Osteocyte (in vitro differentiated cells): ENCODE measurements at regions not wholly inside any gene's neighbourhood (a gene's known extent, or its start where the extent isn't known, plus 50 kb on each side); places are given as distances from the start of the nearest gene placed in this dataset.

Experiments used
- DNase-seq: peaks from one replicate; pipeline ENCODE4 v3.0.0; 2021; ENCODE audit warnings: mixed read lengths; ENCODE audit not compliant: unreplicated experiment; ENCODE audit errors: extremely low spot score
- H3K27ac Mint-ChIP-seq: one replicate; pipeline ENCODE4 v1.8.0; 2021; ENCODE audit warnings: mild to moderate bottlenecking, mixed read lengths; ENCODE audit not compliant: unreplicated experiment
- H3K27me3 Mint-ChIP-seq: one replicate; pipeline ENCODE4 v1.8.0; 2021; ENCODE audit warnings: mixed read lengths; ENCODE audit not compliant: unreplicated experiment
- H3K36me3 Mint-ChIP-seq: one replicate; pipeline ENCODE4 v1.8.0; 2021; ENCODE audit warnings: mixed read lengths; ENCODE audit not compliant: unreplicated experiment
- H3K4me1 Mint-ChIP-seq: one replicate; pipeline ENCODE4 v1.8.0; 2021; ENCODE audit warnings: mixed read lengths; ENCODE audit not compliant: unreplicated experiment
- H3K4me3 Mint-ChIP-seq: one replicate; pipeline ENCODE4 v1.8.0; 2021; ENCODE audit warnings: mild to moderate bottlenecking, moderate library complexity, mixed read lengths; ENCODE audit not compliant: unreplicated experiment
- H3K9me3 Mint-ChIP-seq: one replicate; pipeline ENCODE4 v1.8.0; 2021; ENCODE audit warnings: mixed read lengths; ENCODE audit not compliant: unreplicated experiment
- CTCF ChIP-seq: fragments of 200-600 bp; sonication (generic); IDR thresholded peaks from 2 replicates; pipeline ENCODE4 v1.5.0; 2021; ENCODE audit warnings: antibody characterized with exemption, mild to moderate bottlenecking, moderate library complexity

- Mint-ChIP-seq H3K9me3 (peaks cover 6% of the 10 kb centered on the region), H3K36me3 (peaks cover 5% of the 10 kb centered on the region), H3K27me3 (no peaks in the 10 kb centered on the region), H3K27ac (no peak overlapping the region), H3K4me1 (peaks cover 3% of the 10 kb centered on the region), H3K4me3 (no peak overlapping the region)
- no peak for TF ChIP-seq CTCF
- no peak for DNase-seq
Observed at GRCh38 chr5:109258755-109259154, 151.0 kb downstream of the PJA2 start.

- Mint-ChIP-seq H3K4me3 (no peak overlapping the region), H3K27ac (no peak overlapping the region), H3K27me3 (no peaks in the 10 kb centered on the region), H3K4me1 (peaks cover 7% of the 10 kb centered on the region), H3K9me3 (peaks cover 6% of the 10 kb centered on the region), H3K36me3 (peaks cover 5% of the 10 kb centered on the region)
- no peak for TF ChIP-seq CTCF
- no peak for DNase-seq
Observed at GRCh38 chr5:109256486-109256885, 153.3 kb downstream of the PJA2 start.

GRCh38 chr5:109254511-109254910 is 155.3 kb downstream of the PJA2 start:
- Mint-ChIP-seq H3K4me1 (peaks cover 7% of the 10 kb centered on the region), H3K27ac (no peak overlapping the region), H3K36me3 (peaks cover 5% of the 10 kb centered on the region), H3K27me3 (no peaks in the 10 kb centered on the region), H3K4me3 (no peak overlapping the region), H3K9me3 (peaks cover 6% of the 10 kb centered on the region)
- DNase-seq: no peak
- TF ChIP-seq CTCF: no peak

GRCh38 chr5:109253262-109253661 is 156.5 kb downstream of the PJA2 start:
- no peak for TF ChIP-seq CTCF
- peaks cover 6% of the 10 kb centered on the region for H3K9me3 Mint-ChIP-seq
- no peaks in the 10 kb centered on the region for H3K27me3 Mint-ChIP-seq
- DNase-seq: no peak
- H3K36me3 Mint-ChIP-seq: peaks cover 5% of the 10 kb centered on the region
- no peak overlapping the region for H3K27ac Mint-ChIP-seq
- H3K4me1 Mint-ChIP-seq: peaks cover 7% of the 10 kb centered on the region
- H3K4me3 Mint-ChIP-seq: no peak overlapping the region

- H3K27ac Mint-ChIP-seq: no peak overlapping the region
- TF ChIP-seq CTCF: no peak
Observed at GRCh38 chr5:109252731-109253130, 157.0 kb downstream of the PJA2 start.

More at GRCh38 chr5:109252731-109253130, 157.0 kb downstream of the PJA2 start:
- no peak overlapping the region for H3K4me3 Mint-ChIP-seq
- H3K9me3 Mint-ChIP-seq: peaks cover 2% of the 10 kb centered on the region
- H3K27me3 Mint-ChIP-seq: no peaks in the 10 kb centered on the region
- peak; percentile 32 for DNase-seq
- peaks cover 2% of the 10 kb centered on the region for H3K36me3 Mint-ChIP-seq
- peaks cover 7% of the 10 kb centered on the region for H3K4me1 Mint-ChIP-seq
